ENCODE measurements at regions not wholly inside any gene's neighbourhood (a gene's known extent, or its start where the extent isn't known, plus 50 kb on each side); places are given as distances from the start of the nearest gene placed in this dataset.

DNA sequence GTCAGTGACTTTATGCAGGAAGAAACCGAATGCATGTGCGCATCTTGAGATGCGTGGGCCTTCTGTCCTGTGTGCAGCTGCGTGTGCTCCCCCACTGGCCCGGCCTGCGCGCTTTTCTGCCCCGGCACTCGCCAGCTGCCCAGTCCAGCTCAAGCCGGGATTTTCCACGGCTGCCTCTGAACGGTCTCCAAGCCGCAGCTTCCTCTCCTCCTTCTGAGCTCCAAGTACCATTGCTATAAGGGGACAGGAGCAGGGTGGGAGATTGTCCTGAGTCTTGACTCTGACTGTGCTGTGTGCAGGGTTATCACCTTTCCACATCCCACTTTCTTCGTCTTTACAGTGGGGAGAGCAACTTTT, 302.8 kb downstream of the THBS2 start:
- POLR2A ChIA-PET, result no interaction called here
- DNase-seq, result no peak
- H3K36me3 Mint-ChIP-seq (ENCODE audit: low read depth), result no peaks in the 10 kb centered on the region
- peaks cover 9% of the 10 kb centered on the region for H3K27me3 Mint-ChIP-seq
- intact Hi-C loops (cut with micrococcal nuclease), result no loop called here
- no peak for ATAC-seq (ENCODE audit: low read depth)
- H3K4me1 Mint-ChIP-seq, result no peaks in the 10 kb centered on the region
- CTCF ChIA-PET, result no interaction called here
- no peak overlapping the region for H3K4me3 Mint-ChIP-seq
- H3K27ac Mint-ChIP-seq, result no peak overlapping the region
- H3K9me3 Mint-ChIP-seq, result no peaks in the 10 kb centered on the region
- TF ChIP-seq, protein P1, sequence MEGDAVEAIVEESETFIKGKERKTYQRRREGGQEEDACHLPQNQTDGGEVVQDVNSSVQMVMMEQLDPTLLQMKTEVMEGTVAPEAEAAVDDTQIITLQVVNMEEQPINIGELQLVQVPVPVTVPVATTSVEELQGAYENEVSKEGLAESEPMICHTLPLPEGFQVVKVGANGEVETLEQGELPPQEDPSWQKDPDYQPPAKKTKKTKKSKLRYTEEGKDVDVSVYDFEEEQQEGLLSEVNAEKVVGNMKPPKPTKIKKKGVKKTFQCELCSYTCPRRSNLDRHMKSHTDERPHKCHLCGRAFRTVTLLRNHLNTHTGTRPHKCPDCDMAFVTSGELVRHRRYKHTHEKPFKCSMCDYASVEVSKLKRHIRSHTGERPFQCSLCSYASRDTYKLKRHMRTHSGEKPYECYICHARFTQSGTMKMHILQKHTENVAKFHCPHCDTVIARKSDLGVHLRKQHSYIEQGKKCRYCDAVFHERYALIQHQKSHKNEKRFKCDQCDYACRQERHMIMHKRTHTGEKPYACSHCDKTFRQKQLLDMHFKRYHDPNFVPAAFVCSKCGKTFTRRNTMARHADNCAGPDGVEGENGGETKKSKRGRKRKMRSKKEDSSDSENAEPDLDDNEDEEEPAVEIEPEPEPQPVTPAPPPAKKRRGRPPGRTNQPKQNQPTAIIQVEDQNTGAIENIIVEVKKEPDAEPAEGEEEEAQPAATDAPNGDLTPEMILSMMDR (IDR thresholded peaks at IDR 0.05), result no peak

GRCh38 chr6:168949981-168950857, 303.4 kb downstream of the THBS2 start:
- DNase-seq, result no peak
- TF ChIP-seq, protein P1 (IDR thresholded peaks at IDR 0.05), result no peak
- ChIA-PET POLR2A (no interaction called here), CTCF (interaction anchor here (0.8 kb wide), 1 partner anchor 10 kb away, joined by 3 read pairs; no protein-coding TSS in a partner anchor)
- Mint-ChIP-seq H3K27ac (no peak overlapping the region), H3K36me3 (ENCODE audit: low read depth) (no peaks in the 10 kb centered on the region), H3K4me3 (no peak overlapping the region), H3K27me3 (peaks cover 6% of the 10 kb centered on the region), H3K4me1 (no peaks in the 10 kb centered on the region), H3K9me3 (no peaks in the 10 kb centered on the region)
- intact Hi-C loops (cut with micrococcal nuclease), result no loop called here
- ATAC-seq (ENCODE audit: low read depth), result no peak

- Mint-ChIP-seq H3K4me3 (no peak overlapping the region), H3K27me3 (peaks cover 5% of the 10 kb centered on the region), H3K4me1 (no peaks in the 10 kb centered on the region), H3K36me3 (ENCODE audit: low read depth) (no peaks in the 10 kb centered on the region), H3K27ac (no peak overlapping the region), H3K9me3 (no peaks in the 10 kb centered on the region)
- no peak for ATAC-seq (ENCODE audit: low read depth)
- TF ChIP-seq, protein P1 (IDR thresholded peaks at IDR 0.05), result no peak
- POLR2A ChIA-PET, result no interaction called here
- intact Hi-C loops (cut with micrococcal nuclease), result no loop called here
- CTCF ChIA-PET, result no interaction called here
- DNase-seq, result no peak
Observed at GRCh38 chr6:168948990-168949531, 304.6 kb downstream of the THBS2 start.

- H3K4me3 Mint-ChIP-seq, result no peak overlapping the region
- DNase-seq (no peak), ATAC-seq (ENCODE audit: low read depth) (no peak)
- no peaks in the 10 kb centered on the region for H3K9me3 Mint-ChIP-seq
- TF ChIP-seq, protein P1 (IDR thresholded peaks at IDR 0.05), result no peak
- H3K4me1 Mint-ChIP-seq, result no peaks in the 10 kb centered on the region
- H3K36me3 Mint-ChIP-seq (ENCODE audit: low read depth), result no peaks in the 10 kb centered on the region
- POLR2A ChIA-PET, result no interaction called here
- peaks cover 1% of the 10 kb centered on the region for H3K27me3 Mint-ChIP-seq
- intact Hi-C loops (cut with micrococcal nuclease), result no loop called here
- no peak overlapping the region for H3K27ac Mint-ChIP-seq
- CTCF ChIA-PET, result no interaction called here
Observed at GRCh38 chr6:168948002-168948401, 305.6 kb downstream of the THBS2 start.

DNA sequence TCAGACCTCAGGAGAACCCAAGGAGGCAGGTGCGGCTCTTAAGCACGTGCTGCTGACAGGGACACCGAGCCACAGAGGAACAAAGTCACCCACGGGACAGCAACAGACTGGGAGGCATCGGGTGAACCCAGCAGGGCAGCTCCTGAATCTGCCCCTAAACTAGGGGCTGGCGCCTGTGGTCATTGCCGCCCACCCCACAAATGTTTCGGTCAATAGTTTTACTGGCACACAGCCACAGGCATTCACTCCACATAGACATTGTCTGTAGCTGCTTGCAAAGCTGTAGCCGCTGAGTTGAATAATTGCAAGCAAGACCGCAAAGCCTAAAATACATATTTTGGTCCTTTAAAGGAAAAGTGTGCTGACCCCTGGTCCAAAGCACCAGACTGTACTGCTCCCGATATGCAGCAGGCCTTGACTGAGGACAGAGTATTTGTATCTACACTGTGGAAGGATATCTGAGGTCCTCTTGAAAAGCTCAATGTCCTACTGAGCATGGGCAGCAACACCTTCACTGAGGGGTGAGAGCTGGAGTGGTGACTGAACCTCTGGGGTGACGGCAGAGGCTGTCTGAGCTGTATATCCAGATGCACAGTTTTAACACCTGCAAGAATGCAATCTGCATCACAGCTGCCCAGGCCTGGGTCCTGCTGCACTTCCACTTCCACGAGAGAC, 310.3 kb downstream of the THBS2 start:
- Mint-ChIP-seq H3K4me3 (no peak overlapping the region), H3K27me3 (no peaks in the 10 kb centered on the region), H3K27ac (no peak overlapping the region), H3K36me3 (ENCODE audit: low read depth) (no peaks in the 10 kb centered on the region), H3K4me1 (no peaks in the 10 kb centered on the region), H3K9me3 (no peaks in the 10 kb centered on the region)
- DNase-seq (no peak), ATAC-seq (ENCODE audit: low read depth) (no peak)
- TF ChIP-seq, protein P1 (IDR thresholded peaks at IDR 0.05), result no peak
- POLR2A ChIA-PET, result no interaction called here
- CTCF ChIA-PET, result no interaction called here
- intact Hi-C loops (cut with micrococcal nuclease), result no loop called here
